ENCODE measurements at regions not wholly inside any gene's neighbourhood (a gene's known extent, or its start where the extent isn't known, plus 50 kb on each side); places are given as distances from the start of the nearest gene placed in this dataset.

GRCh38 chr4:186013419-186014186, 55.4 kb upstream of the TLR3 start:
- Histone ChIP-seq H3K27ac (no peak overlapping the region), H3K4me3 (no peak overlapping the region)

DNA sequence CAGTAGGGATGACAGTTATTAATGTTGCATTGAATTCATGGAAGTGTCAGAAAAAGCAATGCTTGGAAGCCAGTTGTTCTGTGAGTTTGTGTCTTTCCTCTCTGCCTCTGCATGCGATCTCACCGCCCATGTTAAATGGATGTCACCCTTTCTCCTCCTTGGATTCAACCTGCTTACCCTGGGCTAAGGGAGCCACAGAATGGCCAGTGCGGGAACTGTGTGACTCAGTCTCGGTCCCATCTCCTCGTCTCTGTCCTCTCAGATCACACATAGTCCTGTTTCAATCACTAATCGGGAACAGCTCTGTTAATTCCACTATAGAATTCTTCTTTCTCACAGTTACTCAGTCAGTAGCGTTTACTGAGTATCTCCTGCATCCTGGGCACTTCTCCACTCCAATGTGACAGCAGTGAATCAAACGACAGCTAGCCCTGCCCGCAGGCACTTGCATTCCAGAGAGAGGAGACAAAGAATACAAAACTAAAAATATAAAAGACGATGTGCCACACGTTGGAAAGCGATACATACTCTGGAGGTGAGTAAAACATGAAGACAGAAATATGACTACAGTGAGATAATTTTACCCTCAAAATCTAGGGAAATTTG, 53.6 kb upstream of the TLR3 start:
- H3K27ac ChIP-seq: no peak overlapping the region
- no peak overlapping the region for H3K4me3 ChIP-seq

DNA sequence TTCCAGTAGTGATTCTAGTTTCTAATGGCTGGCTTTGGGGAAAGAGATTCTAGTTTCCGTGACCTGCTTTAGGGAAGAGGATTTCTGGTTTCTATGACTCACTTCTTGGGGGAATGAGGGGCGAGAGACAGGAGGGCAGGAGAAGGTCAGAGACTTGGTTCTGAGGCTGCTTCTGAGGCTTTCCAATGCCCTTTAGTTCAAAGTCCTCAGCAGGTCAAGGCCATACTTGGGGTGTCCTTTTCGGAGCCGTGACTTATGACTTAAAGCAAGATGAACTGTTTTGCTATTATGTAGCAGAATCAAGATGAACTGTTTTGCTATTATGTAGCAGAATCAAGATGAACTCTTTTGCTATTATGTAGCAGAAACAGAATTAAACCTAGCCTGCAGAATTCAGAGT, 52.2 kb upstream of the TLR3 start:
- Histone ChIP-seq H3K27ac (no peak overlapping the region), H3K4me3 (no peak overlapping the region)

DNA sequence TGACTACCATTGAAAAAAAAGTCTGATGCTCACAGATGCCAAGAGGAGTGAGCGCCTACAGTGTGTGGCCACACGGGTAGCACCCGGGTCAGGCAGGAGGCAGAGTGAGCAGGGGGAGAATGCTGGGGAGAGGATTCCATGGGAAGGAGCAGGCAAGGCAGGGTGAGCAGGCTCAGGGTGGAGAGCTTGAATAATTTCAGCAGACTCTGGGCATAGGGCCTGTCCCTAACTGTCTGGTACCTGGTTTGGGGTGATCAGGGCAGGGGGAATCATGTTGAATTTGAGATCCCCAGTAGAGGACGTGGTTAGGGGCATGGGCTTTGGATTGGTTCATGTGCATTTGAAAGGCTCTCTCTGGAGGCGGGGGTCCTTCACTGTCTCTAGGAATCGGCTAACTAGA, 51.2 kb upstream of the TLR3 start:
- H3K4me3 ChIP-seq: no peak overlapping the region
- no peak overlapping the region for H3K27ac ChIP-seq

DNA sequence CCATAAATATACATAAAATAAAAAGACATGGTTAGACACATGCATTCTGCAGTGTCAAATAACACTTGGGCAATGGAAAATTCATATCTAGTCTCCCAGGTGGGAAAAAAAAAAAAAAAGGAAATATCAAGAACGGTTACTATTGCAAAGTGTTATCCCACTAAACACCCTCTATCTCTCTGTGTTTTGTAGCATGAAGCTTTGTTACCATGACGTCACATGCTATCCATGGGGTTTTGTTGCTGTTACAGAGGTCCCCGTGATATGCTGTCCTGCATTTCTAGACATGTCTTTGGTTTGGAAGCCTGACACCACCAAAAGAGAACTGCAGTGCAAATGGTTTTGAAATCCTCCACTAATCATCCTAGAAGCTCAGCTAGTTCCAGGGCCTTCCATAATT, 50.7 kb upstream of the TLR3 start:
- Histone ChIP-seq H3K4me3 (no peak overlapping the region), H3K27ac (no peak overlapping the region)

DNA sequence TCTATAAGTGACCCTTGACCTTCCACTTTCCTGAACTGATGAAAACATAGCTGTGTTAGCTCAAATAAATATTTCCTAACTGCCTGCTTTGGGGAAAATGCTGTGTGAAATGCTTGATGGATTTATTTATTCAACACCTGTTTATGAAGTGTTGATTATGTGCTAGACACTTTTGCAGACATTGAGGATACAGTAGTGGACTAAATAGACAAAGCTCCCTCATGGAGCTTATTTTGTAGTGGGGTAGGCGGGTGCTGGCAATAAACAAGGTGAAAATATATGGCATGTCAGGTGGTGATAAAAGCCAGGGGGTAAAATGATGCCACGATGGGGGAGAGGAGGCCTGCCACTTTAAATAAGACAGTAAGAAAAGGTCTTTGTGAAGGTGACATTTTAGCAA, 50.2 kb upstream of the TLR3 start:
- H3K4me3 ChIP-seq: no peak overlapping the region
- H3K27ac ChIP-seq: no peak overlapping the region

Data from skin epidermis (tissue), 12 donors.